Breast epithelium (tissue), 3 donors: ENCODE measurements at regions not wholly inside any gene's neighbourhood (a gene's known extent, or its start where the extent isn't known, plus 50 kb on each side); places are given as distances from the start of the nearest gene placed in this dataset.

Experiments
- POLR2A ChIP-seq: fragments of 450-650 bp; IDR thresholded peaks from one replicate; pipeline ENCODE4 v1.6.1; 2016; ENCODE audit warnings: antibody characterized with exemption, mild to moderate bottlenecking, moderate library complexity
- POLR2AphosphoS5 ChIP-seq, 3 donors: sonication (generic); formaldehyde crosslinking; IDR thresholded peaks; one replicate each; pipeline ENCODE4 v1.6.1; 2017; ENCODE audit warnings: antibody characterized with exemption in 3 of 3
- TF ChIP-seq, protein P1 (sequence below), 3 donors: fragments of 450-650 bp; IDR thresholded peaks; one replicate each; pipeline ENCODE4 v1.5.1; 2016 to 2017; ENCODE audit warnings: antibody characterized with exemption in 3 of 3, mild to moderate bottlenecking in 3 of 3, moderate library complexity in 3 of 3

DNA sequence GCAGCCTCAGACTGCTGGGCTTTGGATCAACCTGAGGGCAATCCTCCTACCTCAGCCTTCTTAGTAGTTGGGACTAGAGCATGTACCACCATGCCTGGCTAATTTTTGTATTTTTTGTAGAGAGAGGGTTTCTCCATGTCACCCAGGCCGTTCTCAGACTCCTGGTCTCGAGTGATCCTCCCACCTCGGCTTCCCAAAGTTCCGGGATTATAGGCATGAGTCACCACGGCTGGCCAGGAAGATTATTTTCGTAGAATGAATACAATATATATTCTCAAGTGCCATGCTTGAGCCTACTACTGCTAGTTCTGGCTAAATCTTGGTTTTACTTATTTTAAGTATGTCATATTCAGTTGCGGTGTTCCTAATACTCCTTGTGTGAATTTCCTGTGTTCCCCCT lies 88.2 kb upstream of the CLINT1 start:
- TF ChIP-seq, protein P1, sequence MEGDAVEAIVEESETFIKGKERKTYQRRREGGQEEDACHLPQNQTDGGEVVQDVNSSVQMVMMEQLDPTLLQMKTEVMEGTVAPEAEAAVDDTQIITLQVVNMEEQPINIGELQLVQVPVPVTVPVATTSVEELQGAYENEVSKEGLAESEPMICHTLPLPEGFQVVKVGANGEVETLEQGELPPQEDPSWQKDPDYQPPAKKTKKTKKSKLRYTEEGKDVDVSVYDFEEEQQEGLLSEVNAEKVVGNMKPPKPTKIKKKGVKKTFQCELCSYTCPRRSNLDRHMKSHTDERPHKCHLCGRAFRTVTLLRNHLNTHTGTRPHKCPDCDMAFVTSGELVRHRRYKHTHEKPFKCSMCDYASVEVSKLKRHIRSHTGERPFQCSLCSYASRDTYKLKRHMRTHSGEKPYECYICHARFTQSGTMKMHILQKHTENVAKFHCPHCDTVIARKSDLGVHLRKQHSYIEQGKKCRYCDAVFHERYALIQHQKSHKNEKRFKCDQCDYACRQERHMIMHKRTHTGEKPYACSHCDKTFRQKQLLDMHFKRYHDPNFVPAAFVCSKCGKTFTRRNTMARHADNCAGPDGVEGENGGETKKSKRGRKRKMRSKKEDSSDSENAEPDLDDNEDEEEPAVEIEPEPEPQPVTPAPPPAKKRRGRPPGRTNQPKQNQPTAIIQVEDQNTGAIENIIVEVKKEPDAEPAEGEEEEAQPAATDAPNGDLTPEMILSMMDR (IDR thresholded peaks at IDR 0.05) = no peak
- TF ChIP-seq POLR2A = no peak
- TF ChIP-seq POLR2AphosphoS5 (IDR thresholded peaks at IDR 0.05) = no peak
